Testis (tissue), 2 donors: ENCODE measurements at regions not wholly inside any gene's neighbourhood (a gene's known extent, or its start where the extent isn't known, plus 50 kb on each side); places are given as distances from the start of the nearest gene placed in this dataset.

Experiments
- POLR2A ChIP-seq: fragments of 450-650 bp; IDR thresholded peaks from one replicate; pipeline ENCODE4 v1.6.1; 2017; ENCODE audit warnings: antibody characterized with exemption, mild to moderate bottlenecking, moderate library complexity
- TF ChIP-seq, protein P1 (sequence below), 3 experiments: fragments of 450-650 bp in 2 of 3; fragments of 200-600 bp in 1 of 3; sonication (generic) in 1 of 3; IDR thresholded peaks; one replicate each; pipeline ENCODE4 v1.5.1; 2016 to 2019; ENCODE audit warnings: antibody characterized with exemption in 3 of 3, mild to moderate bottlenecking in 2 of 3, moderate library complexity in 1 of 3

DNA sequence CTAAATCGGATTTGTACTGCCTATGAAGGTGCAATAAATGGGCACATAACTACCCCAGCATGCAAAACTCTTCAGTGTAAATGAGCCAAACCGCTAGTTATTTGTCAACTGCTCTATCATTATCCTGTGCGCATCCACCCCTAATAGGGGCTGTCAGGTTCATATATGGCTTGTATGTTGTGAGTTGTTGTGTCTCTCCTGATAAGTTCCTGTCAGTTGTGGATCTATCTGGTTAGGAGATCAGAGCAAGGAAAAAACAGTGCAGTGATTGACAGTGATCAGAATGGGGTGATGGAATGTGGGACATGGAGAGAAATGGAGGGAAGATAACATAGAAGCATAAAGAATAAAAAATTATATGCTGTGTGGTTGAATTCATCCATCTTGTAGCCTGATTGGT, 686.9 kb upstream of the ID4 start:
- TF ChIP-seq, protein P1, sequence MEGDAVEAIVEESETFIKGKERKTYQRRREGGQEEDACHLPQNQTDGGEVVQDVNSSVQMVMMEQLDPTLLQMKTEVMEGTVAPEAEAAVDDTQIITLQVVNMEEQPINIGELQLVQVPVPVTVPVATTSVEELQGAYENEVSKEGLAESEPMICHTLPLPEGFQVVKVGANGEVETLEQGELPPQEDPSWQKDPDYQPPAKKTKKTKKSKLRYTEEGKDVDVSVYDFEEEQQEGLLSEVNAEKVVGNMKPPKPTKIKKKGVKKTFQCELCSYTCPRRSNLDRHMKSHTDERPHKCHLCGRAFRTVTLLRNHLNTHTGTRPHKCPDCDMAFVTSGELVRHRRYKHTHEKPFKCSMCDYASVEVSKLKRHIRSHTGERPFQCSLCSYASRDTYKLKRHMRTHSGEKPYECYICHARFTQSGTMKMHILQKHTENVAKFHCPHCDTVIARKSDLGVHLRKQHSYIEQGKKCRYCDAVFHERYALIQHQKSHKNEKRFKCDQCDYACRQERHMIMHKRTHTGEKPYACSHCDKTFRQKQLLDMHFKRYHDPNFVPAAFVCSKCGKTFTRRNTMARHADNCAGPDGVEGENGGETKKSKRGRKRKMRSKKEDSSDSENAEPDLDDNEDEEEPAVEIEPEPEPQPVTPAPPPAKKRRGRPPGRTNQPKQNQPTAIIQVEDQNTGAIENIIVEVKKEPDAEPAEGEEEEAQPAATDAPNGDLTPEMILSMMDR (IDR thresholded peaks at IDR 0.05): no peak
- no peak for TF ChIP-seq POLR2A
